ENCODE measurements at regions not wholly inside any gene's neighbourhood (a gene's known extent, or its start where the extent isn't known, plus 50 kb on each side); places are given as distances from the start of the nearest gene placed in this dataset.

GRCh38 chr11:95697614-95698408 lies 91.8 kb downstream of the FAM76B start:
- TF ChIP-seq TCF7L2 (IDR thresholded peaks at IDR 0.05; ENCODE audit: low read depth, low read length) (no peak), CTCF (IDR thresholded peaks at IDR 0.05) (no peak), REST (IDR thresholded peaks at IDR 0.05; ENCODE audit: insufficient read depth in 1 of 2, low read depth in 2 of 2, low read length in 1 of 2) (no peak), POLR2AphosphoS5 (IDR thresholded peaks at IDR 0.05; ENCODE audit: low read depth, low read length) (no peak)

Measured in Panc1 (cell line).